RWPE2 (cell line): ENCODE measurements at regions not wholly inside any gene's neighbourhood (a gene's known extent, or its start where the extent isn't known, plus 50 kb on each side); places are given as distances from the start of the nearest gene placed in this dataset.

Experiments used
- ATAC-seq: fragments of 200-7000 bp; cut with Tn5 transposase; 3 replicates; pipeline ENCODE4 v1.9.1; 2021; ENCODE audit warnings: low read depth
- DNase-seq: peaks from one replicate; pipeline ENCODE4 v3.0.0-alpha.2; 2020; ENCODE audit warnings: low spot score
- H3K27ac ChIP-seq: fragments of 450-650 bp; 2 replicates; pipeline ENCODE4 v1.5.1; 2017; ENCODE audit warnings: mild to moderate bottlenecking; ENCODE audit not compliant: poor library complexity, severe bottlenecking
- H3K27me3 ChIP-seq: fragments of 250-450 bp; sonication (Bioruptor Pico); 2 replicates; pipeline ENCODE4 v1.5.1; 2021; ENCODE audit warnings: mild to moderate bottlenecking, moderate library complexity; ENCODE audit not compliant: insufficient read depth, poor library complexity, severe bottlenecking
- H3K36me3 ChIP-seq: fragments of 250-450 bp; sonication (Bioruptor Pico); 2 replicates; pipeline ENCODE4 v1.5.1; 2020; ENCODE audit warnings: low read depth, mild to moderate bottlenecking, moderate library complexity
- H3K4me1 ChIP-seq: fragments of 250-450 bp; sonication (Bioruptor Pico); 2 replicates; pipeline ENCODE4 v1.5.1; 2021; ENCODE audit warnings: mild to moderate bottlenecking, moderate library complexity; ENCODE audit not compliant: insufficient read depth, poor library complexity, severe bottlenecking
- H3K4me3 ChIP-seq: fragments of 250-450 bp; sonication (Bioruptor Pico); 2 replicates; pipeline ENCODE4 v1.5.1; 2021; ENCODE audit warnings: mild to moderate bottlenecking, moderate library complexity; ENCODE audit not compliant: severe bottlenecking
- H3K9me3 ChIP-seq: fragments of 250-450 bp; sonication (Bioruptor Pico); 2 replicates; pipeline ENCODE4 v1.5.1; 2021; ENCODE audit warnings: mild to moderate bottlenecking, moderate library complexity; ENCODE audit not compliant: severe bottlenecking
- TF ChIP-seq, protein P1 (sequence below): fragments of 450-650 bp; IDR thresholded peaks from one replicate; pipeline ENCODE4 v1.5.1; 2017; ENCODE audit warnings: mild to moderate bottlenecking, moderate library complexity; ENCODE audit not compliant: poor library complexity, severe bottlenecking

DNA sequence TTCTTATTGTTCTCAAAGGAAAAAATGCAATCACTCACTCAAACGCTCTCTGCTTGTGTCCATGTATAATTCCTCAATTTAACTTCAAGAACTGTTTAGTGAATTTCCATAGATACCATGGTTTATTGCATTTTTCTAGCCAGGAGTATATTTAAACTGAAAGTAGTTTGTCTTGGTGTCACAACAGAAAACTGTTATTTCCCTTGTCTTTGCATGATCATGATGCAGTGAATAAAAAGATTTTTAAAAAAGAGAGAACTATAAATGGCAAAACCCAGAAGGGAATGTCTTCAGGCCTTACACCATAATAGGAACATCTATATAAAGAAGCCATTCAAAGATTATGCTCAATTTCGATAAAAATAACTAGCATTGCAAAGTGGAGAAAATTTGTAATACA is 523.5 kb upstream of the ADGRL4 start:
- DNase-seq (no peak), ATAC-seq (no peak)
- Histone ChIP-seq H3K4me3 (no peak overlapping the region), H3K36me3 (no peaks in the 10 kb centered on the region), H3K27ac (no peak overlapping the region), H3K27me3 (no peaks in the 10 kb centered on the region), H3K9me3 (no peaks in the 10 kb centered on the region), H3K4me1 (no peaks in the 10 kb centered on the region)
- TF ChIP-seq, protein P1, sequence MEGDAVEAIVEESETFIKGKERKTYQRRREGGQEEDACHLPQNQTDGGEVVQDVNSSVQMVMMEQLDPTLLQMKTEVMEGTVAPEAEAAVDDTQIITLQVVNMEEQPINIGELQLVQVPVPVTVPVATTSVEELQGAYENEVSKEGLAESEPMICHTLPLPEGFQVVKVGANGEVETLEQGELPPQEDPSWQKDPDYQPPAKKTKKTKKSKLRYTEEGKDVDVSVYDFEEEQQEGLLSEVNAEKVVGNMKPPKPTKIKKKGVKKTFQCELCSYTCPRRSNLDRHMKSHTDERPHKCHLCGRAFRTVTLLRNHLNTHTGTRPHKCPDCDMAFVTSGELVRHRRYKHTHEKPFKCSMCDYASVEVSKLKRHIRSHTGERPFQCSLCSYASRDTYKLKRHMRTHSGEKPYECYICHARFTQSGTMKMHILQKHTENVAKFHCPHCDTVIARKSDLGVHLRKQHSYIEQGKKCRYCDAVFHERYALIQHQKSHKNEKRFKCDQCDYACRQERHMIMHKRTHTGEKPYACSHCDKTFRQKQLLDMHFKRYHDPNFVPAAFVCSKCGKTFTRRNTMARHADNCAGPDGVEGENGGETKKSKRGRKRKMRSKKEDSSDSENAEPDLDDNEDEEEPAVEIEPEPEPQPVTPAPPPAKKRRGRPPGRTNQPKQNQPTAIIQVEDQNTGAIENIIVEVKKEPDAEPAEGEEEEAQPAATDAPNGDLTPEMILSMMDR = no peak

DNA sequence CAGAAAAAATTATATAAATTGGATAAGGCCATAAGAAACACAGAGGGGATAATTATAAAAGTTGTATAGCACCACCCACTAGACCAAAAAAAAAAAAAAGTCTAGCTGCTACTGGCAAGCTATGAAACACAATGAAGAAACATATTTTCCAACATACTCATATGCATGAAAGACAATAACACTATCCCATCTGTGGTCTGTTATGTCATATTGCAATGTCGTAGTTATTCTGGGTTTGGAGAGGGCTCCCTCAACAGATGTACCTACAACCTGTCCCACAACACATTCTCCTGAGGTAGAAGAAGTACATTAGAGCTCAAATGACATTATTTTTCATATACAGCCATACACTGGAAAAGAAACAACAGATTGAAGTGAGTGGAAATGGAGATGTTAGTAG is 517.6 kb upstream of the ADGRL4 start:
- Histone ChIP-seq H3K9me3 (no peaks in the 10 kb centered on the region), H3K27ac (no peak overlapping the region), H3K4me1 (no peaks in the 10 kb centered on the region), H3K36me3 (no peaks in the 10 kb centered on the region), H3K27me3 (no peaks in the 10 kb centered on the region), H3K4me3 (no peak overlapping the region)
- TF ChIP-seq, protein P1 = no peak
- no peak for ATAC-seq
- DNase-seq = no peak

DNA sequence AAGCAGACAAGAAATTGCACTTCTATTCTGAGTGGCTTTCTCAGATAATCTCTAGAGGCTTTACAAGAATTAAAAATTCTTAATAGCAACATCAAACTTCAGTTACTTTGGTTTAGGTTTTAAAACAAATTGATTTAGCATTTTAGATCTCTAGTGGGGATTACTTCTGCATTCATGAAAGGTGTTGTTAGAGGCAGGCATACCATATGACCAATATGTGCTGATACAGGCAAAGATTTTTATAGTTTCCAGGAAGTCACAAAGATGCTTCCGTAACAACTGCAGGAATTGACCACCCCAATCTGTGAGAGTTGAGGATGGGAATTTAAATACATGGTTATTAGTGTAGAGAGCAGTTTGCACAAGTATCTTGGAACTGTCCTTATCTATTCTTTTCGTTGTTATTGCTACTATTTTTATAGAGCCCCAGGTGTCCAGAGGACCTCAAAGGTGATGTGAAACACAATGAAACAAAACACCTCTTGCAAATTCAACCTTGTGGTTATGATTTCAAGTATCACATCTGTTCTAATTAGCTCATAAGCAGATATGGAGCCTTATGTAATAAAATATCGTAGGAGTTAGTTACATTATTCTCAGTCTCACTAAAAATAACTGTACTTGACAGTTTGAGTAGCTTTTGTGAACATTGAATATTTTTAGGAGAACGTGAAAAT is 512.7 kb upstream of the ADGRL4 start:
- H3K4me1 ChIP-seq = no peaks in the 10 kb centered on the region
- no peak overlapping the region for H3K27ac ChIP-seq
- no peaks in the 10 kb centered on the region for H3K36me3 ChIP-seq
- DNase-seq (no peak), ATAC-seq (no peak)
- no peaks in the 10 kb centered on the region for H3K27me3 ChIP-seq
- TF ChIP-seq, protein P1 = no peak
- H3K4me3 ChIP-seq = no peak overlapping the region
- H3K9me3 ChIP-seq = no peaks in the 10 kb centered on the region

DNA sequence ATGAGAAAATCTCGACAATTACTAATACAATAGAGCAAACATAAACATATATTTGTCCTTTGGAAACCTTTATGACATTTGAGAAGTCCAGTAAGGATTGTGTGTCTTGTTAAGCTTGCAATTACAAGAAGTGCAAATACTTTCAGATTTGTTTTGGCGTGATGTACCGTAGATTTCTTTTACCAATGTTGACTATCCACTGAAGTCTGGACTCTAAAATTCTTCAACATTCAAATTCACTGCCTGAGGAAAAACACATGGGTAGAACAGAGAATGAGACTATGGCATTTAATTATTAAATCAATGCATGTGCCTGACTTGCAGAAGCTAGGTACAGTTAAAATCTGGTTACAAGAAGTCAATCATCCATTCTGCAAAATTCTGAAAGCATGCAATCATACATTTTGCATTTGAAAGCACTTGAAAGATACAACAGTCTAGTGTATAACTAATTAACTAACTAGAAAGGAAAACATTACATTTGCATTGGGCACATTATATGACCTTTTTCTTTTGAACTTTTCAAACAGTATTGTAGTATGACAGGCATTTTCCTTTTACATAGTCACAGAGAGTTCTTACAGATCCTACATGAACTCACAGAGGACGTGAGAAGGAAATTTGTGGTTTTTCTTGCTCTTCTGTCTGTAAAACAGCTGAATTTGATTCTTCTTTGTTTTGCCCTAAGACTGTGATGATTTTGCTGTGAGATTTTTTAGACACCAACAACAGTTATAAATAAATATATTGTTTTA is 511.1 kb upstream of the ADGRL4 start:
- H3K9me3 ChIP-seq = no peaks in the 10 kb centered on the region
- ATAC-seq (no peak), DNase-seq (no peak)
- no peak overlapping the region for H3K4me3 ChIP-seq
- H3K36me3 ChIP-seq = no peaks in the 10 kb centered on the region
- no peaks in the 10 kb centered on the region for H3K27me3 ChIP-seq
- no peak overlapping the region for H3K27ac ChIP-seq
- TF ChIP-seq, protein P1 = no peak
- H3K4me1 ChIP-seq = no peaks in the 10 kb centered on the region

DNA sequence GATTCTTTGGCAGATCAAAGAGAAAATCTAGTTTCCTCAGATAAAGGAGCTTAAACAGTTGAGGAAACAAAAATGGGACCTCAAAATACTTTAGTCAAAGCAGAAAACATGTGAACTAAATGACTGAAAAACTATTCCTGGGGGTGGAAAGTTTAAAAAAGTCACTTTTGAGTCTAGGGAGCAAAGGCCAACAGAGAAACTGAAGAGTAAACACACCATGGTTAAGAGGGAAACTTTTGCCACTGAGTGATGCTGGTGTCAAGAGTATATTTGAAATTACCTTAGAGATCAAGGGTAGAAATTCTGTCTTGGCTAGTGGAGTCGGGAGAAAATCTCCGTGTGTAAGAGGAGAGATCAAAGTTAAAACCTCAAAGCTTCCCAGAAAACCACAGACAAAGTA is 501.2 kb upstream of the ADGRL4 start:
- no peak for DNase-seq
- TF ChIP-seq, protein P1 = no peak
- Histone ChIP-seq H3K4me1 (no peaks in the 10 kb centered on the region), H3K36me3 (no peaks in the 10 kb centered on the region), H3K27ac (no peak overlapping the region), H3K4me3 (no peak overlapping the region), H3K27me3 (no peaks in the 10 kb centered on the region), H3K9me3 (no peaks in the 10 kb centered on the region)
- no peak for ATAC-seq
